ENCODE measurements at regions not wholly inside any gene's neighbourhood (a gene's known extent, or its start where the extent isn't known, plus 50 kb on each side); places are given as distances from the start of the nearest gene placed in this dataset.

DNA sequence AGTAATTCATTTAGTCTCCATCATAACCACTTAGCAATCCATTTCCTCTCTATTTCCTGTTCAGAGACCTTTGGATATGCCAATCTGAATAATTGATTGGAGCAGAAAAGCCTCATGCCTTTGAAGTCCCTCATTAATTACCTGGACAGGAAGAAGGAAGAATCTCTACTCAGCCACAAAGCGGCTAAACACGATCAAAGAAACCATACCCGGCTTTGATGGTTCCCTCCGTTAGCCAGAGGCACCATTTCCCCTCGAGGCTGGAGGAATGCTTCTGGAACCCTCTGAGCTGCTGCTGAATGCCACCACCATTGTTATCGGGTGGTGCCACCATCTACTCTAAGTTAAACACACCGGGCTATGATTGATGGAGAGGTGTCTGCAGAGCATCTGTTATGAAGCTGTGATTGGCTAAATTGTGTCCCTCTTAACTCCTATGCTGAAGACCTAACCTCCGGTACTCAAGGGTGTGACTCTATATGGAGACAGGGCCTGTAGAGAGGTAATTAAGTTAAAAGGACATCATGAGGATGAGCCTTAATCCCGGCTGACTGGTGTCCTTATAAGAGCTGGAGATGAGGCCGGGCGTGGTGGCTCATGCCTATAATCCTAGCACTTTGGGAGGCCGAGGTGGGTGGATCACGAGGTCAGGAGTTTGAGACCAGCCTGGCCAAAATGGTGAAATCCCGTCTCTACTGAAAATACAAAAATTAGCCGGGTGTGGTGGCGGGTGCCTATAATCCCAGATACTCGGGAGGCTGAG is 168.6 kb downstream of the CTTN start:
- Histone ChIP-seq H3K27ac (ENCODE audit: low read depth in 2 of 2, low read length in 2 of 2) (peak overlapping the region; percentile 86), H3K4me1 (ENCODE audit: control insufficient read depth in 2 of 2, insufficient read depth in 2 of 2, low read length in 2 of 2) (peaks cover 9 to 12% of the 10 kb centered on the region in 2 donors), H3K27me3 (ENCODE audit: control insufficient read depth in 2 of 2, insufficient read depth in 2 of 2, low read length in 2 of 2) (no peaks in the 10 kb centered on the region), H3K9ac (ENCODE audit: low read depth in 1 of 2, low read length in 2 of 2) (no peak overlapping the region), H3K9me3 (ENCODE audit: control insufficient read depth in 2 of 2, low read length in 2 of 2) (no peaks in the 10 kb centered on the region), H3K36me3 (ENCODE audit: control insufficient read depth in 2 of 2, insufficient read depth in 2 of 2, low read length in 2 of 2) (no peaks in the 10 kb centered on the region), H3K4me3 (ENCODE audit: low read length in 2 of 2) (no peak overlapping the region)

- H3K4me3 ChIP-seq (ENCODE audit: low read length in 2 of 2), result peak overlapping the region; percentile 54 to 74
- H3K9ac ChIP-seq (ENCODE audit: low read depth in 1 of 2, low read length in 2 of 2), result peak overlapping the region; percentile 65 to 74
- no peaks in the 10 kb centered on the region for H3K36me3 ChIP-seq (ENCODE audit: control insufficient read depth in 2 of 2, insufficient read depth in 2 of 2, low read length in 2 of 2)
- H3K27ac ChIP-seq (ENCODE audit: low read depth in 2 of 2, low read length in 2 of 2), result peak overlapping the region; percentile 86
- H3K9me3 ChIP-seq (ENCODE audit: control insufficient read depth in 2 of 2, low read length in 2 of 2), result no peaks in the 10 kb centered on the region
- H3K4me1 ChIP-seq (ENCODE audit: control insufficient read depth in 2 of 2, insufficient read depth in 2 of 2, low read length in 2 of 2), result peaks cover 9 to 12% of the 10 kb centered on the region in 2 donors
- no peaks in the 10 kb centered on the region for H3K27me3 ChIP-seq (ENCODE audit: control insufficient read depth in 2 of 2, insufficient read depth in 2 of 2, low read length in 2 of 2)
These were observed 169.3 kb downstream of the CTTN start for GRCh38 chr11:70567680-70568034.

- peak overlapping the region; percentile 54 to 74 for H3K4me3 ChIP-seq (ENCODE audit: low read length in 2 of 2)
- H3K4me1 ChIP-seq (ENCODE audit: control insufficient read depth in 2 of 2, insufficient read depth in 2 of 2, low read length in 2 of 2), result peaks cover 9 to 12% of the 10 kb centered on the region in 2 donors
- H3K27me3 ChIP-seq (ENCODE audit: control insufficient read depth in 2 of 2, insufficient read depth in 2 of 2, low read length in 2 of 2), result no peaks in the 10 kb centered on the region
- H3K9me3 ChIP-seq (ENCODE audit: control insufficient read depth in 2 of 2, low read length in 2 of 2), result no peaks in the 10 kb centered on the region
- H3K9ac ChIP-seq (ENCODE audit: low read depth in 1 of 2, low read length in 2 of 2), result peak overlapping the region; percentile 65 to 74
- peak overlapping the region; percentile 86 for H3K27ac ChIP-seq (ENCODE audit: low read depth in 2 of 2, low read length in 2 of 2)
- no peaks in the 10 kb centered on the region for H3K36me3 ChIP-seq (ENCODE audit: control insufficient read depth in 2 of 2, insufficient read depth in 2 of 2, low read length in 2 of 2)
These were observed 169.9 kb downstream of the CTTN start for GRCh38 chr11:70568035-70568813.

DNA sequence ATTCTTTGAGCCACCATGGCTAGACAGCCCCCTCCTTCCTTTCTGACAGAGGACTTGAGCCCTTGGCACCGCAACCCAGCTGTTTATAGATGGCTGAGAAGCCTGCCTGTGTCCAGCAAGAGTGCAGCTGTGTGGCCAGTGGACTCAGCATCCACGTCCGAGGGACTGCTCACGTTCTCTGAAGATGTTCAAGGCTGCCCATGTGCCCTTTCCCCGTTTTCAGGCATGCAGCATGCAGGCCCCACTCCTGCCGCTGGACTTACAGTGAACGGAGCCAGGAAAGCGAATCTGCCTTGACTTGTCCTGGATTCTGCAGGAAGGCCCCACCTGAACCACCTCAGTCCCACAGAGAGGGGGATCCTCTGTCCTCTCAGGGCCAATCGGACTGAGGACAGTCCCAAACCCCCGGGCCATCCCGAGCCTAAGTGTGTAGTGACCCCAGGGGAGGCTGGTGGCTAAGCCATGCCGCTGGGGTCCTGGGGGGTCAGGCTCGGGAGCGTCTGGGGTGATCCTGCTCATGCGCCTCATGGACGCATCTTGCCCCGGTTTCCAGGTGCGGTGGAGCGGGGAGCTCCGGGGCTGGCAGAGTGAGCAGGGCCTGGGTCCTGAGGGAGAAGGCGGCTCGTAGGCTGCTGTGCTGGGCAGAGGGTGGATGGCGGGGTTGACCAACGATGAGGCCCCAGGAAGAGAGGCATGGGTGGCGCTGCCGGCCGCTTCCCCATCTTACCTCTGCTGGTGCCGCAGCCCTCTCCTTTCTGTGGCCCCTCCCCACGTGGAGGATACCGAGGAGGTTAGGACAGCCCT is 170.7 kb downstream of the CTTN start:
- peak overlapping the region; percentile 22 to 74 for H3K4me3 ChIP-seq (ENCODE audit: low read length in 2 of 2)
- H3K27me3 ChIP-seq (ENCODE audit: control insufficient read depth in 2 of 2, insufficient read depth in 2 of 2, low read length in 2 of 2), result no peaks in the 10 kb centered on the region
- no peaks in the 10 kb centered on the region for H3K36me3 ChIP-seq (ENCODE audit: control insufficient read depth in 2 of 2, insufficient read depth in 2 of 2, low read length in 2 of 2)
- H3K9ac ChIP-seq (ENCODE audit: low read depth in 1 of 2, low read length in 2 of 2), result peak overlapping the region; percentile 41 to 65
- no peaks in the 10 kb centered on the region for H3K9me3 ChIP-seq (ENCODE audit: control insufficient read depth in 2 of 2, low read length in 2 of 2)
- H3K4me1 ChIP-seq (ENCODE audit: control insufficient read depth in 2 of 2, insufficient read depth in 2 of 2, low read length in 2 of 2), result peaks cover 9 to 12% of the 10 kb centered on the region in 2 donors
- H3K27ac ChIP-seq (ENCODE audit: low read depth in 2 of 2, low read length in 2 of 2), result peak overlapping the region; percentile 86

GRCh38 chr11:70569618-70569890 is 171.2 kb downstream of the CTTN start:
- Histone ChIP-seq H3K4me1 (ENCODE audit: control insufficient read depth in 2 of 2, insufficient read depth in 2 of 2, low read length in 2 of 2) (peaks cover 9 to 12% of the 10 kb centered on the region in 2 donors), H3K9me3 (ENCODE audit: control insufficient read depth in 2 of 2, low read length in 2 of 2) (no peaks in the 10 kb centered on the region), H3K36me3 (ENCODE audit: control insufficient read depth in 2 of 2, insufficient read depth in 2 of 2, low read length in 2 of 2) (no peaks in the 10 kb centered on the region), H3K4me3 (ENCODE audit: low read length in 2 of 2) (no peak overlapping the region), H3K27me3 (ENCODE audit: control insufficient read depth in 2 of 2, insufficient read depth in 2 of 2, low read length in 2 of 2) (no peaks in the 10 kb centered on the region), H3K27ac (ENCODE audit: low read depth in 2 of 2, low read length in 2 of 2) (no peak overlapping the region), H3K9ac (ENCODE audit: low read depth in 1 of 2, low read length in 2 of 2) (no peak overlapping the region)

DNA sequence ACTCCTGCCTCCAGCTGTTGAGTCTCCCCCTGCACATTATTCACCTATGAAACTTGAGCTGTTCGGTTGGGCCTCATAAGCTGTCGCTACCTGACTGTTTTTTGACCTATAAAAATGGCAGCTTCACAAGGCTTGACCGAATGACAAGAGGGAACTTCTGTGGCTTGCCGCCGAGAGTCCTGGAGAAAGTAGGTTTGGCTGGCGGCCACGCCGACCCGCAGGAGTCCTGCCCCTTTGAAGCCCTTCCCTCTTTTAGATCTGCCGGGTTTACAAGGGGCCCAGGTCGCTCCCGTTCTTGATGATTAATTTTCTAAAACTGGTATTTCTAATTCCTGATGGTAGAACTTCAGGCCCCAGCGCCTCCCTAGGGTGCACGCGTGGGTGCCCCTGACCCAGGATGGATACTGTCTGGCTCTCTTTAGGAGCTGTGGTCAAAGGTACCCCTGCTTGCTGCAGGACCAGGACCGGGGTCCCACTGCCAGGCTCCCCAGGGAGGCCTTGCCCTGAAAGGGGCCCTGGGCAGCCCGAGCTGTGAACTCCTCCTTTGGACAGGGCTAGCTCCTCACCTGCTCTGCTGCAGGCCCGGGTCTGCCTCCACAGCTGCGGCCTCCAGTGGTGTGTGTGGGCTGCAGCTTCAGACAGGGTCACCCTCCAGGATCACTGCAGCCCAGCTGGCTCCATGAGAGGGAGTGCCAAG is 171.8 kb downstream of the CTTN start:
- H3K4me3 ChIP-seq (ENCODE audit: low read length in 2 of 2), result no peak overlapping the region
- no peaks in the 10 kb centered on the region for H3K9me3 ChIP-seq (ENCODE audit: control insufficient read depth in 2 of 2, low read length in 2 of 2)

GRCh38 chr11:70570693-70571395 is 172.5 kb downstream of the CTTN start:
- Histone ChIP-seq H3K4me1 (ENCODE audit: control insufficient read depth in 2 of 2, insufficient read depth in 2 of 2, low read length in 2 of 2) (peaks cover 9 to 12% of the 10 kb centered on the region in 2 donors), H3K4me3 (ENCODE audit: low read length in 2 of 2) (no peak overlapping the region), H3K27me3 (ENCODE audit: control insufficient read depth in 2 of 2, insufficient read depth in 2 of 2, low read length in 2 of 2) (no peaks in the 10 kb centered on the region), H3K36me3 (ENCODE audit: control insufficient read depth in 2 of 2, insufficient read depth in 2 of 2, low read length in 2 of 2) (no peaks in the 10 kb centered on the region), H3K9ac (ENCODE audit: low read depth in 1 of 2, low read length in 2 of 2) (no peak overlapping the region), H3K27ac (ENCODE audit: low read depth in 2 of 2, low read length in 2 of 2) (no peak overlapping the region), H3K9me3 (ENCODE audit: control insufficient read depth in 2 of 2, low read length in 2 of 2) (no peaks in the 10 kb centered on the region)

More for the DNA sequence above, 171.8 kb downstream of the CTTN start:
- Histone ChIP-seq H3K36me3 (ENCODE audit: control insufficient read depth in 2 of 2, insufficient read depth in 2 of 2, low read length in 2 of 2) (no peaks in the 10 kb centered on the region), H3K4me1 (ENCODE audit: control insufficient read depth in 2 of 2, insufficient read depth in 2 of 2, low read length in 2 of 2) (peaks cover 9 to 12% of the 10 kb centered on the region in 2 donors), H3K27me3 (ENCODE audit: control insufficient read depth in 2 of 2, insufficient read depth in 2 of 2, low read length in 2 of 2) (no peaks in the 10 kb centered on the region), H3K27ac (ENCODE audit: low read depth in 2 of 2, low read length in 2 of 2) (no peak overlapping the region), H3K9ac (ENCODE audit: low read depth in 1 of 2, low read length in 2 of 2) (no peak overlapping the region)

- H3K36me3 ChIP-seq (ENCODE audit: control insufficient read depth in 2 of 2, insufficient read depth in 2 of 2, low read length in 2 of 2), result no peaks in the 10 kb centered on the region
- H3K27me3 ChIP-seq (ENCODE audit: control insufficient read depth in 2 of 2, insufficient read depth in 2 of 2, low read length in 2 of 2), result no peaks in the 10 kb centered on the region
- no peak overlapping the region for H3K27ac ChIP-seq (ENCODE audit: low read depth in 2 of 2, low read length in 2 of 2)
- H3K9ac ChIP-seq (ENCODE audit: low read depth in 1 of 2, low read length in 2 of 2), result no peak overlapping the region
- H3K9me3 ChIP-seq (ENCODE audit: control insufficient read depth in 2 of 2, low read length in 2 of 2), result no peaks in the 10 kb centered on the region
- H3K4me1 ChIP-seq (ENCODE audit: control insufficient read depth in 2 of 2, insufficient read depth in 2 of 2, low read length in 2 of 2), result peaks cover 5 to 7% of the 10 kb centered on the region in 2 donors
- no peak overlapping the region for H3K4me3 ChIP-seq (ENCODE audit: low read length in 2 of 2)
These were observed 174.6 kb downstream of the CTTN start for GRCh38 chr11:70572974-70573260.

DNA sequence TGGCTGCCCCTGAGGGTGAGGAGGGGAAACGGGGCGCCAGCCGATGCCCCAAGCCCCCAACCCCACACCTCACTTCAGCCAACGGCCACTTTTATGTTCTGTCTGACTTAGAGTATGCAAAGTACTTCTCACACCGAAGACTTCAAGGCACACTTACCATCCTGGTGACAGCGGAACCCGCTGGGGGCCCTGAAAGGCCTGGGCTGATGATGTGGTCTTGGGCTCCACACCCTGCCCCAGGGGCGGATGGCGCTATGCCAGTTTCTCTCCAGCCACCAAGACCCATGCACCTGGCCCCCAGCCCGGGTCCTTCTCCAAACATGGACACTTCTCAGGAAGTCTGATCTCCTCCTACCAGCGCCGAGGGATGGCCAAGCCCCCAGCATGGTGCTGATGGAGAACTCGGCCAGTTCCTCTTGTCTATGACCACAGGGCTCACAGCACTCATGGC is 175.4 kb downstream of the CTTN start:
- H3K4me1 ChIP-seq (ENCODE audit: control insufficient read depth in 2 of 2, insufficient read depth in 2 of 2, low read length in 2 of 2), result peaks cover 3 to 4% of the 10 kb centered on the region in 2 donors
- no peaks in the 10 kb centered on the region for H3K27me3 ChIP-seq (ENCODE audit: control insufficient read depth in 2 of 2, insufficient read depth in 2 of 2, low read length in 2 of 2)
- no peak overlapping the region for H3K4me3 ChIP-seq (ENCODE audit: low read length in 2 of 2)
- H3K27ac ChIP-seq (ENCODE audit: low read depth in 2 of 2, low read length in 2 of 2), result no peak overlapping the region
- no peaks in the 10 kb centered on the region for H3K9me3 ChIP-seq (ENCODE audit: control insufficient read depth in 2 of 2, low read length in 2 of 2)
- H3K9ac ChIP-seq (ENCODE audit: low read depth in 1 of 2, low read length in 2 of 2), result no peak overlapping the region
- H3K36me3 ChIP-seq (ENCODE audit: control insufficient read depth in 2 of 2, insufficient read depth in 2 of 2, low read length in 2 of 2), result no peaks in the 10 kb centered on the region
